HEK293T (cell line): ENCODE measurements at regions not wholly inside any gene's neighbourhood (a gene's known extent, or its start where the extent isn't known, plus 50 kb on each side); places are given as distances from the start of the nearest gene placed in this dataset.

ENCODE experiments used
- ARNT ChIP-seq: fragments of 450-650 bp; IDR thresholded peaks from 2 replicates; pipeline ENCODE4 v1.6.1; 2017; ENCODE audit warnings: mild to moderate bottlenecking
- BHLHE40 ChIP-seq: fragments of 450-650 bp; IDR thresholded peaks from 2 replicates; pipeline ENCODE4 v1.6.1; 2016; ENCODE audit warnings: mild to moderate bottlenecking, moderate library complexity, borderline replicate concordance
- CTBP1 ChIP-seq: fragments of 450-650 bp; IDR thresholded peaks from 2 replicates; pipeline ENCODE4 v1.6.1; 2016; ENCODE audit warnings: borderline replicate concordance
- ELF4 ChIP-seq: fragments of 450-650 bp; IDR thresholded peaks from 2 replicates; pipeline ENCODE4 v1.6.1; 2017; ENCODE audit warnings: antibody characterized with exemption
- FOXK2 ChIP-seq: fragments of 450-650 bp; IDR thresholded peaks from 2 replicates; pipeline ENCODE4 v1.6.1; 2016; ENCODE audit warnings: mild to moderate bottlenecking
- FOXM1 ChIP-seq: fragments of 450-650 bp; IDR thresholded peaks from 2 replicates; pipeline ENCODE4 v1.6.1; 2017; ENCODE audit warnings: mild to moderate bottlenecking, borderline replicate concordance
- L3MBTL2 ChIP-seq: fragments of 450-650 bp; conservative IDR thresholded peaks from 2 replicates; pipeline ENCODE4 v1.6.1; 2016; ENCODE audit warnings: mild to moderate bottlenecking
- LEF1 ChIP-seq: fragments of 450-650 bp; IDR thresholded peaks from 2 replicates; pipeline ENCODE4 v1.6.1; 2017; ENCODE audit warnings: mild to moderate bottlenecking, borderline replicate concordance
- NFRKB ChIP-seq: fragments of 450-650 bp; IDR thresholded peaks from 2 replicates; pipeline ENCODE4 v1.6.1; 2016; ENCODE audit warnings: mild to moderate bottlenecking, moderate library complexity
- PKNOX1 ChIP-seq: fragments of 450-650 bp; IDR thresholded peaks from 2 replicates; pipeline ENCODE4 v1.6.1; 2016
- SP1 ChIP-seq: fragments of 450-650 bp; IDR thresholded peaks from 2 replicates; pipeline ENCODE4 v1.6.1; 2017
- SUZ12 ChIP-seq: fragments of 450-650 bp; IDR thresholded peaks from 2 replicates; pipeline ENCODE4 v1.6.1; 2016; ENCODE audit warnings: mild to moderate bottlenecking
- TARDBP ChIP-seq: fragments of 450-650 bp; IDR thresholded peaks from 2 replicates; pipeline ENCODE4 v1.6.1; 2016

- TF ChIP-seq FOXK2 (no peak), PKNOX1 (no peak), L3MBTL2 (no peak), BHLHE40 (no peak), FOXM1 (no peak), SUZ12 (no peak), TARDBP (no peak), SP1 (no peak), LEF1 (no peak), ELF4 (no peak), ARNT (no peak), NFRKB (no peak), CTBP1 (no peak)
Measured at GRCh38 chr3:182244222-182244971, 532.7 kb downstream of the SOX2 start.
